MM.1S (cell line): ENCODE measurements at regions not wholly inside any gene's neighbourhood (a gene's known extent, or its start where the extent isn't known, plus 50 kb on each side); places are given as distances from the start of the nearest gene placed in this dataset.

ENCODE experiments used
- CTCF ChIP-seq: fragments of 300-600 bp; sonication (generic); IDR thresholded peaks from 2 replicates; pipeline ENCODE4 v1.5.1; 2016; ENCODE audit warnings: antibody characterized with exemption, low read length, mixed read lengths
- EZH2 ChIP-seq: fragments of 300-600 bp; sonication (generic); optimal IDR thresholded peaks from 2 replicates; pipeline ENCODE3; 2017; ENCODE audit warnings: low read depth, mild to moderate bottlenecking, antibody characterized with exemption, low read length, mixed read lengths

DNA sequence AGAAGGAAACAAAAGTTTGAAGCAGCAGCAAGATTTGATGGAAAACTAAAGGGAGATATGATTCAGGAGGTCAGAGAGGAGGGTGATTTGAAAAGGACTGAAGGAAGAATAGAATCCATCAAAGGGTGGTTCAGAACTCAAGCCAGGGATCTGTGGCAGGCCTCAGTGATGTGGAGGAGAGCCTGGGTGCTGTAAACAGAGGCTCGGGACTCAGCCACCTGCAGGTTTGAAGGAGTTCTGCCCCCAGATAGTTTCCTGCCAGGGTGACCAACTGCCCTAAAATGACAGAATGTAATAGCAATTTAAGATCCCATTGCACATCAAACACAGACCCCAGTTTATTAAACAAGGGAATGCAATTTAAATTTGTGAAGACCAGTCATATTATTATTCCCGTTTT is 204.0 kb upstream of the FAT1 start:
- no peak for TF ChIP-seq CTCF
- TF ChIP-seq EZH2, result no peak
